ACC112 (cell line): ENCODE measurements at regions not wholly inside any gene's neighbourhood (a gene's known extent, or its start where the extent isn't known, plus 50 kb on each side); places are given as distances from the start of the nearest gene placed in this dataset.
A peak's percentile ranks its signal among the peaks of the same experiment; 100 is the strongest.
"Not testable (repeated sequence)": the region's sequence is repeated elsewhere in the genome, so short reads cannot be mapped to it uniquely, and the experiment has no call there.

Experiments used
- H2AFZ ChIP-seq: fragments of 200-600 bp; sonication (generic); one replicate; pipeline ENCODE4 v1.6.0; 2017; ENCODE audit warnings: antibody characterized with exemption, low read length; ENCODE audit not compliant: unreplicated experiment
- H3K27ac ChIP-seq: fragments of 200-600 bp; sonication (generic); 2 replicates; pipeline ENCODE4 v1.5.1; 2014; ENCODE audit warnings: low read depth, mild to moderate bottlenecking, antibody characterized with exemption, low read length, moderate library complexity
- H3K27me3 ChIP-seq: fragments of 200-600 bp; sonication (generic); 2 replicates; pipeline ENCODE4 v1.6.1; 2014; ENCODE audit warnings: mild to moderate bottlenecking, antibody characterized with exemption, low read length, moderate library complexity, mixed read lengths; ENCODE audit not compliant: insufficient read depth
- H3K36me3 ChIP-seq: fragments of 200-600 bp; sonication (generic); 2 replicates; pipeline ENCODE4 v1.6.1; 2016; ENCODE audit warnings: mild to moderate bottlenecking, antibody characterized with exemption, low read length, moderate library complexity, mixed read lengths; ENCODE audit not compliant: insufficient read depth
- H3K4me1 ChIP-seq: fragments of 200-600 bp; sonication (generic); one replicate; pipeline ENCODE4 v1.6.1; 2016; ENCODE audit warnings: low read length, mixed read lengths; ENCODE audit not compliant: insufficient read depth, unreplicated experiment, control insufficient read depth
- H3K4me3 ChIP-seq: fragments of 200-600 bp; sonication (generic); 2 replicates; pipeline ENCODE4 v1.5.1; 2014; ENCODE audit warnings: mild to moderate bottlenecking, low read depth, low read length
- H3K79me2 ChIP-seq: fragments of 200-600 bp; sonication (generic); one replicate; pipeline ENCODE4 v1.6.0; 2016; ENCODE audit warnings: low read length; ENCODE audit not compliant: control insufficient read depth, unreplicated experiment, insufficient read depth

GRCh38 chr12:127170226-127171180 is 1096.5 kb upstream of the TMEM132C start:
- H2AFZ ChIP-seq = no peak overlapping the region
- H3K27ac ChIP-seq = 0 out of 2 replicates have a peak overlapping the region, but pooled peaks have one; percentile 6
- no peaks in the 10 kb centered on the region for H3K27me3 ChIP-seq
- H3K4me3 ChIP-seq = no peak overlapping the region
- H3K36me3 ChIP-seq = peaks cover 3% of the 10 kb centered on the region; the same call in 1 of the 2 replicates
- peaks cover 29% of the 10 kb centered on the region for H3K4me1 ChIP-seq
- H3K79me2 ChIP-seq = no peaks in the 10 kb centered on the region

GRCh38 chr12:127172861-127173260 is 1094.1 kb upstream of the TMEM132C start:
- Histone ChIP-seq H3K27me3 (no peaks in the 10 kb centered on the region), H3K27ac (no peak overlapping the region), H3K4me3 (no peak overlapping the region), H3K4me1 (peaks cover 24% of the 10 kb centered on the region), H3K36me3 (peaks cover 10% of the 10 kb centered on the region), H3K79me2 (no peaks in the 10 kb centered on the region), H2AFZ (no peak overlapping the region)

DNA sequence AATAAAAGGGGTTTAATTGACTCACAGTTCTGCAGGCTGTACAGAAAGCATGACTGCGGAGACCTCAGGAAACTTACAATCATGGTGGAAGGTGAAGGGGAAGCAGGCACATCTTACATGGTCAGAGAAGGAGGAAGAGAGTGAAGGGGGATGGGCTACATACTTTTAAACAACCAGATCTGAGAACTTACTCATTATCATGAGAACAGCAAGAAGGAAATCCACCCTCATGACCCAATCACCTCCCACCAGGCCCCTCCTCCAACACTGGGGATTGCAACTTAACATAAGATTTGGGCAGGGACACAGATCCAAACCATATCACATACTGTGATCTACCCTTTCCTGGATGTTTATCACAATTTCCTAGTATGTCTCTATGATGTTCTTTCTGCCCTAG is 1093.0 kb upstream of the TMEM132C start:
- H3K79me2 ChIP-seq, H3K27me3 ChIP-seq, H2AFZ ChIP-seq, H3K36me3 ChIP-seq, H3K4me3 ChIP-seq: not testable (repeated sequence)
- Histone ChIP-seq H3K27ac (peak overlapping the region; percentile 63), H3K4me1 (peaks cover 24% of the 10 kb centered on the region)

DNA sequence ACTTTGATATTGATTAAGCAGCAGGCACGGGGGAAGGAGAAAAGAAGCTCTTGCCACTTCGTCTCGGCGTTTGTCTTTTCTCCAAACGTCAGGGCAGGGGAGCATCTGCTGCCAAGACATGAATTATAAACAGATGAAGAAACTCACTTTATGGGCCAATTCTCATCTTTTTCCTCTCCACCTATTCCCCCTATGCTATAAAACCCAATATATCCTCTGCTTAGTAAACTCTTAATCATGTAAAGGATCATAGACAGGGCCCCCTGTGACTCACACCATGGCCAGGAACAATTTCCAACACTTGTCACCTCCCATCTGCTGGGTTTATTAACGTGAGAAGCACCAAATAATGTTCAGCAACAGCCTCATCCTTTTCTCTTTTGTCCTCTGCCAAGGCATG is 1092.1 kb upstream of the TMEM132C start:
- no peaks in the 10 kb centered on the region for H3K79me2 ChIP-seq
- no peak overlapping the region for H2AFZ ChIP-seq
- H3K27me3 ChIP-seq = no peaks in the 10 kb centered on the region
- H3K36me3 ChIP-seq = peaks cover 10% of the 10 kb centered on the region
- H3K27ac ChIP-seq = peak overlapping the region; percentile 63
- H3K4me1 ChIP-seq = peaks cover 26% of the 10 kb centered on the region
- no peak overlapping the region for H3K4me3 ChIP-seq

- Histone ChIP-seq H3K4me1 (peaks cover 21% of the 10 kb centered on the region), H3K36me3 (peaks cover 10% of the 10 kb centered on the region), H3K27me3 (no peaks in the 10 kb centered on the region)
These were observed 1091.6 kb upstream of the TMEM132C start for GRCh38 chr12:127175361-127175760.

GRCh38 chr12:127176804-127177203 is 1090.2 kb upstream of the TMEM132C start:
- Histone ChIP-seq H3K79me2 (no peaks in the 10 kb centered on the region), H3K27me3 (no peaks in the 10 kb centered on the region), H3K36me3 (peaks cover 10% of the 10 kb centered on the region)

More at GRCh38 chr12:127175361-127175760, 1091.6 kb upstream of the TMEM132C start:
- H3K4me3 ChIP-seq = no peak overlapping the region
- no peak overlapping the region for H2AFZ ChIP-seq
- peak overlapping the region; percentile 63 for H3K27ac ChIP-seq
- no peaks in the 10 kb centered on the region for H3K79me2 ChIP-seq

GRCh38 chr12:127178052-127178451 is 1088.9 kb upstream of the TMEM132C start:
- peaks cover 7% of the 10 kb centered on the region for H3K36me3 ChIP-seq
- no peaks in the 10 kb centered on the region for H3K79me2 ChIP-seq
- H3K4me1 ChIP-seq = peaks cover 14% of the 10 kb centered on the region
- H3K4me3 ChIP-seq = no peak overlapping the region
- H3K27me3 ChIP-seq = no peaks in the 10 kb centered on the region
- no peak overlapping the region for H2AFZ ChIP-seq
- no peak overlapping the region for H3K27ac ChIP-seq

More at GRCh38 chr12:127176804-127177203, 1090.2 kb upstream of the TMEM132C start:
- Histone ChIP-seq H3K27ac (no peak overlapping the region), H3K4me1 (peaks cover 14% of the 10 kb centered on the region), H3K4me3 (no peak overlapping the region), H2AFZ (no peak overlapping the region)

DNA sequence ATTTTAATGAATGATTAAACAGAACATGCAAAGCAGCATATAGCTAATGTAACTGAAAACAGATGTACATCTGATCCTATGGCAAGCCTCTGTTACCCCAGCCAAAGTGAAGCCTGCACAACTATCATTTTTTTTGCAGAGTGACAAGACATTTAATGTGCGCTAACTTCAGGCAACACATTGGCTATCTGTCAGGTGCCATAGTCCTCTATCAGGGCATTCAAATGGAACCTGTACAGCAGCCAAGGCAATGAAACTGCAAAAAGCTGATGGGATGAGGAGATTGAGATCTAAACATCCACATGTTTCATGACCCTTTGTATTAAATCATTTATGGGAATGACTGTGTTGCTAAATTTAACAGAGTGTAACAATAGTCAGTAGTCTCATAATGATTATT is 1088.5 kb upstream of the TMEM132C start:
- H3K79me2 ChIP-seq = no peaks in the 10 kb centered on the region
- H3K27me3 ChIP-seq = no peaks in the 10 kb centered on the region
- peaks cover 7% of the 10 kb centered on the region; the same call in 1 of the 2 replicates for H3K36me3 ChIP-seq
- no peak overlapping the region for H3K4me3 ChIP-seq
- H3K4me1 ChIP-seq = peaks cover 14% of the 10 kb centered on the region
- no peak overlapping the region for H2AFZ ChIP-seq
- H3K27ac ChIP-seq = peak overlapping the region; percentile 51; the same call in 1 of the 2 replicates

DNA sequence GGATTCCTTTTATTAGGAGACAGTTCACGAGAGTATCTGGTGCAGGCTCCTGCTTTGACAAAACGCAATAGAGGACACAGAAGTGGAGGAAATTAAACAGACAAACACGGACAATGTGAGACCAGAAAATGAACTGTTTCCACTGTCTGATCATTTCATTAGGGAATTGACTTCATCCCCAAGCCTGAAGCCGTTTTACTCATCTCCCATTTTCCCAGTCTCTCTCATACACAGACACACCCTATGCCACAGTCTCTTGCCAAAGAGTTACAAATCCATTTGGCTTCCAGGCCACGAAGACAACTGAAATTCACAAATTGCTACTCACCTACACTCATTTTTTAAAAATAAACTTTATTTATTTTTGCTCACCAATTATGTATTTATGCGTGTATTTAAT is 1087.8 kb upstream of the TMEM132C start:
- H2AFZ ChIP-seq = peak overlapping the region; percentile 4
- H3K36me3 ChIP-seq = peaks cover 7% of the 10 kb centered on the region; the same call in 1 of the 2 replicates
- H3K27ac ChIP-seq = peak overlapping the region; percentile 51
- H3K4me1 ChIP-seq = peaks cover 12% of the 10 kb centered on the region
- no peaks in the 10 kb centered on the region for H3K27me3 ChIP-seq
- no peaks in the 10 kb centered on the region for H3K79me2 ChIP-seq
- H3K4me3 ChIP-seq = no peak overlapping the region

DNA sequence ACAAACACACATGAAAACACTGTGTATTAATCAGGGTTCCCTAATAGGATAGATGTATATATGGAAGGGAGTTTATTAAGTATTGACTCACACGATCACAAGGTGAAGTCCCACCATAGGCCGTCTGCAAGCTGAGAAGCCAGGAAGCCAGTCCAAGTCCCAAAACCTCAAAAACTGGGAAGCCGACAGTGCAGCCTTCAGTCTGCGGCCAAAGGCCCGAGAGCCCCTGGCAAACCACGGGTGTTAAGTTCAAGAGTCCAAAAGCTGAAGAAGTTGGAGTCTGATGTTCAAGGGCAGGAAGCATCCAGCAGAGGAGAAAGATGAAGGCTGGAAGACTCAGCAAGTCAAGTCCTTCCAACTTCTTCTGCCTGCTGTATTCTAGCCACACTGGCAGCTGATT is 1085.0 kb upstream of the TMEM132C start:
- H3K4me3 ChIP-seq = no peak overlapping the region
- H2AFZ ChIP-seq = no peak overlapping the region
- H3K79me2 ChIP-seq = no peaks in the 10 kb centered on the region
- peaks cover 7% of the 10 kb centered on the region; the same call in 1 of the 2 replicates for H3K36me3 ChIP-seq
- H3K27me3 ChIP-seq = no peaks in the 10 kb centered on the region
- H3K4me1 ChIP-seq = peaks cover 2% of the 10 kb centered on the region
- H3K27ac ChIP-seq = no peak overlapping the region

- Histone ChIP-seq H3K27ac (no peak overlapping the region), H3K36me3 (no peaks in the 10 kb centered on the region), H2AFZ (no peak overlapping the region), H3K4me1 (peaks cover 33% of the 10 kb centered on the region), H3K4me3 (no peak overlapping the region), H3K79me2 (no peaks in the 10 kb centered on the region), H3K27me3 (no peaks in the 10 kb centered on the region)
These were observed 1077.0 kb upstream of the TMEM132C start for GRCh38 chr12:127189992-127190391.
